Gastroesophageal sphincter (tissue), 4 donors: ENCODE measurements at regions not wholly inside any gene's neighbourhood (a gene's known extent, or its start where the extent isn't known, plus 50 kb on each side); places are given as distances from the start of the nearest gene placed in this dataset.

ENCODE experiments used
- ATAC-seq: fragments of 150-250 bp; one replicate; pipeline ENCODE4 v1.9.1; 2016; ENCODE audit warnings: mild to moderate bottlenecking, moderate library complexity
- H3K27ac ChIP-seq, 4 donors: fragments of 200-600 bp; sonication (generic) in 3 of 4; 1 replicate in 3 of 4; 2 replicates in 1 of 4; pipeline ENCODE4 v1.5.1; 2016 to 2019
- H3K27me3 ChIP-seq: fragments of 200-600 bp; sonication (generic); one replicate; pipeline ENCODE4 v1.5.1; 2019
- H3K36me3 ChIP-seq, 2 donors: fragments of 200-600 bp; sonication (generic); one replicate each; pipeline ENCODE4 v1.5.1; 2019; ENCODE audit warnings: control low read depth in 1 of 2
- H3K4me1 ChIP-seq, 3 donors: fragments of 200-600 bp; sonication (generic); 1 replicate in 2 of 3; 2 replicates in 1 of 3; pipeline ENCODE4 v1.5.1; 2016 to 2019; ENCODE audit warnings: control low read depth in 2 of 3
- H3K4me3 ChIP-seq, 2 donors: fragments of 200-600 bp; sonication (generic); one replicate each; pipeline ENCODE4 v1.5.1; 2019; ENCODE audit warnings: mild to moderate bottlenecking in 1 of 2, moderate library complexity in 1 of 2
- H3K9me3 ChIP-seq, 3 donors: fragments of 200-600 bp; sonication (generic); one replicate each; pipeline ENCODE4 v1.5.1; 2017 to 2019; ENCODE audit warnings: control low read depth in 2 of 3
- CTCF ChIP-seq, 4 experiments: fragments of 200-600 bp in 2 of 4; fragments of 450-650 bp in 2 of 4; sonication (generic) in 1 of 4; IDR thresholded peaks; one replicate each; pipeline ENCODE4 v1.5.1; 2017 to 2019; ENCODE audit warnings: antibody characterized with exemption in 4 of 4, mild to moderate bottlenecking in 2 of 4, moderate library complexity in 2 of 4
- EP300 ChIP-seq: sonication (generic); formaldehyde crosslinking; IDR thresholded peaks from one replicate; pipeline ENCODE4 v1.6.1; 2017; ENCODE audit warnings: antibody characterized with exemption, mild to moderate bottlenecking
- POLR2A ChIP-seq, 2 donors: fragments of 450-650 bp; IDR thresholded peaks; one replicate each; pipeline ENCODE4 v1.6.1; 2017; ENCODE audit warnings: antibody characterized with exemption in 2 of 2, mild to moderate bottlenecking in 2 of 2, moderate library complexity in 1 of 2
- POLR2AphosphoS5 ChIP-seq: sonication (generic); formaldehyde crosslinking; IDR thresholded peaks from one replicate; pipeline ENCODE4 v1.6.1; 2017; ENCODE audit warnings: antibody characterized with exemption
- WGBS, 2 donors: methylation state at CpG; one replicate each; pipeline ENCODE4 v1.1.5; 2018; ENCODE audit warnings: low coverage in 1 of 2; 5-methylcytosine and 5-hydroxymethylcytosine counted together

DNA sequence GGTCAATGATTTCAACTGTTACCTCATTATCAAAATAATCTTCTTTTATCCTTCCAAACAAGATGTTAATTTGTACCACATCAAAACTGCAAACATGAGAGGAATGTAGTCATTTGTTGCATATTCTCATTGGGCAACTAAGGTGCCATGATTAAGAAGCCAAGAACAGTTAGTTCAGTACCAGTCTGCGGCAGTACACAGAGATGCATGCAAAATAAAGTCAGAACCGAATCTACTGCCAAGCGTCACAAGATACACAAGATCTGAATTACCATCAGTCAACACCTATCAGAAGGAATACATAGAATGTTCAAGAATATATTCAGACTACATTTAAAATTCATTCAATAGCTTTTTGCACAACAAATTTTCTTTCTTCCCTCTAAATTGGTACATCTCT lies 127.6 kb upstream of the SPATA12 start:
- Histone ChIP-seq H3K4me3 (no peak overlapping the region), H3K4me1 (peaks cover 0 to 9% (median 0%) of the 10 kb centered on the region in 3 donors), H3K27me3 (no peaks in the 10 kb centered on the region), H3K27ac (no peak overlapping the region), H3K9me3 (no peaks in the 10 kb centered on the region), H3K36me3 (no peaks in the 10 kb centered on the region)
- 95 to 100% methylated on average over 3 of the region's 3 CpGs for WGBS, 2 donors
- no peak for ATAC-seq
- TF ChIP-seq EP300 (no peak), POLR2A (IDR thresholded peaks at IDR 0.05) (no peak)

- no peaks in the 10 kb centered on the region for H3K27me3 ChIP-seq
- ATAC-seq = no peak
- no peak overlapping the region for H3K4me3 ChIP-seq
- no peaks in the 10 kb centered on the region for H3K9me3 ChIP-seq
- H3K36me3 ChIP-seq = no peaks in the 10 kb centered on the region
- no peak for TF ChIP-seq POLR2A (IDR thresholded peaks at IDR 0.05)
- TF ChIP-seq CTCF (IDR thresholded peaks at IDR 0.05) = no peak
- TF ChIP-seq EP300 = no peak
- TF ChIP-seq POLR2AphosphoS5 = no peak
- no peak overlapping the region for H3K27ac ChIP-seq
- peaks cover 0 to 12% (median 4%) of the 10 kb centered on the region in 3 donors for H3K4me1 ChIP-seq
Observed at GRCh38 chr3:56931836-56932235, 128.6 kb upstream of the SPATA12 start.

DNA sequence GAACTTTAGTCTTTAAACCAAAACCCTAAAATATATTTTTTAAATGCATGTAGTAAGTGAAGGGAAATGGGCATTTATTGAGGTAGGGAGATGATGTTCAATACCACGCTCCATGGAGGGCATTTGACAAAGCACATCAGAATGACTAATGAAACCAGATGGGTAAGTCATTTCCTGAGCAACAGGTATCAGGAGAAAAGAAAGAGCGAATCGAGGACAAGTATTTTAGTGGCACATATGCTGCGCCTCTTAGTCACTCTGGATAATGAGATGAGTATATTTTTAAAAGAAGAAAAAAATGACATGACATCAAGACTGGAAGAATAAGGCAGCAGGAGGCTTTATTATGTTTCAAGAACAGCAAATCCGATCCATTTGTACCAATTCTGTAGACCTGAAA lies 129.0 kb upstream of the ARHGEF3 start:
- Histone ChIP-seq H3K36me3 (no peaks in the 10 kb centered on the region), H3K27ac (no peak overlapping the region), H3K27me3 (no peaks in the 10 kb centered on the region), H3K4me3 (no peak overlapping the region), H3K9me3 (no peaks in the 10 kb centered on the region), H3K4me1 (peaks cover 0 to 24% (median 8%) of the 10 kb centered on the region in 3 donors)
- WGBS, 2 donors = 77 to 91% methylated on average over 5 of the region's 5 CpGs
- TF ChIP-seq CTCF (IDR thresholded peaks at IDR 0.05) (no peak), POLR2A (IDR thresholded peaks at IDR 0.05) (no peak), POLR2AphosphoS5 (no peak), EP300 (no peak)
- no peak for ATAC-seq

- ATAC-seq = no peak
- TF ChIP-seq CTCF (IDR thresholded peaks at IDR 0.05) = no peak
- TF ChIP-seq POLR2A (IDR thresholded peaks at IDR 0.05) = no peak
- H3K4me3 ChIP-seq = no peak overlapping the region
- no peaks in the 10 kb centered on the region for H3K27me3 ChIP-seq
- peaks cover 0 to 27% (median 8%) of the 10 kb centered on the region in 3 donors for H3K4me1 ChIP-seq
- H3K9me3 ChIP-seq = no peaks in the 10 kb centered on the region
- 48 to 75% methylated on average over 8 to 10 of the region's 10 CpGs for WGBS, 2 donors
- H3K27ac ChIP-seq = peak overlapping the region in 1 of 4 donors; percentile 40
- no peaks in the 10 kb centered on the region for H3K36me3 ChIP-seq
Observed at GRCh38 chr3:56929809-56930615, 128.3 kb upstream of the ARHGEF3 start.

GRCh38 chr3:56928379-56929068 lies 126.8 kb upstream of the ARHGEF3 start:
- Histone ChIP-seq H3K4me1 (peaks cover 3 to 42% (median 8%) of the 10 kb centered on the region in 3 donors), H3K9me3 (no peaks in the 10 kb centered on the region), H3K36me3 (no peaks in the 10 kb centered on the region), H3K4me3 (no peak overlapping the region), H3K27me3 (no peaks in the 10 kb centered on the region), H3K27ac (no peak overlapping the region)
- ATAC-seq = no peak
- WGBS, 2 donors = 43 to 60% methylated on average over 1 to 2 of the region's 3 CpGs
- TF ChIP-seq EP300 (no peak), CTCF (IDR thresholded peaks at IDR 0.05) (no peak), POLR2A (IDR thresholded peaks at IDR 0.05) (no peak), POLR2AphosphoS5 (no peak)
